SHP77 (cell line): ENCODE measurements at regions not wholly inside any gene's neighbourhood (a gene's known extent, or its start where the extent isn't known, plus 50 kb on each side); places are given as distances from the start of the nearest gene placed in this dataset.
"Not testable (repeated sequence)": the region's sequence is repeated elsewhere in the genome, so short reads cannot be mapped to it uniquely, and the experiment has no call there.

Experiments
- DNase-seq, 2 experiments: peaks; one replicate each; lab custom pipeline; 2025; lab: John Stamatoyannopoulos, UW

- DNase-seq, result no peak
Observed at GRCh38 chr5:176747670-176748072, 62.7 kb upstream of the UNC5A start.

GRCh38 chr5:176748073-176748966 is 62.0 kb upstream of the UNC5A start:
- no peak for DNase-seq

- no peak for DNase-seq
Observed at GRCh38 chr5:176748967-176749935, 61.1 kb upstream of the UNC5A start.

GRCh38 chr5:176750144-176750543 is 60.2 kb upstream of the UNC5A start:
- no peak for DNase-seq

- DNase-seq, result no peak
Observed at GRCh38 chr5:176754376-176754973, 55.9 kb upstream of the UNC5A start.

- not testable (repeated sequence) for DNase-seq
Observed at GRCh38 chr5:176755593-176755992, 54.8 kb upstream of the UNC5A start.

- not testable (repeated sequence) for DNase-seq
Observed at GRCh38 chr5:176757569-176757968, 52.8 kb upstream of the UNC5A start.
